ENCODE measurements at regions not wholly inside any gene's neighbourhood (a gene's known extent, or its start where the extent isn't known, plus 50 kb on each side); places are given as distances from the start of the nearest gene placed in this dataset.
A peak's percentile ranks its signal among the peaks of the same experiment; 100 is the strongest.

DNA sequence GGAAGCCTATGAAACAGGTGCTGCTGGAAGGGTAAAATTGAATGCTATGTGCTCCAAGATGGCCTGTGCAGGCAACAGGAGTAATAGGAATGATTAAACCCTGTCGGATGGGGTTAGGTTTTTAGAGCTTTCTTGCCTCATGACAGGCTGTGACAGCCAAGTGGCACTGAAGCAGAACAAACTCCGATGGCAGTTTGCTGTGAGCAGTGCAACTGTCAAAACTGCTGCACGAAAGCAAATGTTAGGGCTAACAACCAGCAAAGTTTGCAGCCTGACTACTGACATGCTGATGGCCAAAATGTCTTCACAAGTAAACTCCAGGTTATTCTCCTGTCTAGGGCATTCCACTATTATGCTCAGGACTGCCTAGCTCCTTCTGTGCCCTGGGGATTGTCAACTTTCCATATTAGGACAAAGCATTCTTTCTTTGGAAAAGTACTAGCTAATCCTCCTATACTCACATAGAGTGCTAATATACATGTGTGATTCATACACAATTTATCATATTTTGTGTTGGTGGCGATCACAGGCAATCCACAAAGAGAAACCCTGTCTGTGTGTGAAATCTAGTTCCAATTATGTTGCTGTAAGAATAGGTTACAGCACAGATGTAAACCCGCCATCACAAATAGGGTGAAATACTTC lies 486.6 kb upstream of the TENM3 start:
- TF ChIP-seq, protein P1, sequence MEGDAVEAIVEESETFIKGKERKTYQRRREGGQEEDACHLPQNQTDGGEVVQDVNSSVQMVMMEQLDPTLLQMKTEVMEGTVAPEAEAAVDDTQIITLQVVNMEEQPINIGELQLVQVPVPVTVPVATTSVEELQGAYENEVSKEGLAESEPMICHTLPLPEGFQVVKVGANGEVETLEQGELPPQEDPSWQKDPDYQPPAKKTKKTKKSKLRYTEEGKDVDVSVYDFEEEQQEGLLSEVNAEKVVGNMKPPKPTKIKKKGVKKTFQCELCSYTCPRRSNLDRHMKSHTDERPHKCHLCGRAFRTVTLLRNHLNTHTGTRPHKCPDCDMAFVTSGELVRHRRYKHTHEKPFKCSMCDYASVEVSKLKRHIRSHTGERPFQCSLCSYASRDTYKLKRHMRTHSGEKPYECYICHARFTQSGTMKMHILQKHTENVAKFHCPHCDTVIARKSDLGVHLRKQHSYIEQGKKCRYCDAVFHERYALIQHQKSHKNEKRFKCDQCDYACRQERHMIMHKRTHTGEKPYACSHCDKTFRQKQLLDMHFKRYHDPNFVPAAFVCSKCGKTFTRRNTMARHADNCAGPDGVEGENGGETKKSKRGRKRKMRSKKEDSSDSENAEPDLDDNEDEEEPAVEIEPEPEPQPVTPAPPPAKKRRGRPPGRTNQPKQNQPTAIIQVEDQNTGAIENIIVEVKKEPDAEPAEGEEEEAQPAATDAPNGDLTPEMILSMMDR (conservative IDR thresholded peaks at IDR 0.05; ENCODE audit: low read depth, low read length): no peak
- no peak overlapping the region for H3K4me3 ChIP-seq (ENCODE audit: low read length)
- peak; percentile 24 for DNase-seq (ENCODE audit: low read depth)

DNA sequence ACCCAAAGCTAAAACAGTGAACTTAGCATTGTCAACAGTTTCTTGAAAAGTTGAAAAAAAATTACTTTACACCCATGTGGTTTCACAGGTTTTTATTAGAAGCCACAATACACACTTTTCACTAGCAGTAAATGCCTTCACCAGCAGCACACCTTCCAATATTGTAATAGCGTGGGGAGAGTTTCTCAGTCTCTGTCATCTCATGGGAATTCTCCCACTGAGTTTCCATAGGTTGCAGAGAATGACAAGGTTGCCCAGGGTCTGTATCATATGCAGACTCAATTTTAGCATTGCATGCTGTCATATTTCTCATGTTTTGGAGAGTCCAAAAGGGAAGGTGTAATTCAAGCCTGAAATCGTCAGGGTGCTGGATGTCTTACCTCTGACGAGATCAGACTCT lies 486.1 kb upstream of the TENM3 start:
- TF ChIP-seq, protein P1 (conservative IDR thresholded peaks at IDR 0.05; ENCODE audit: low read depth, low read length): no peak
- H3K4me3 ChIP-seq (ENCODE audit: low read length): no peak overlapping the region

DNA sequence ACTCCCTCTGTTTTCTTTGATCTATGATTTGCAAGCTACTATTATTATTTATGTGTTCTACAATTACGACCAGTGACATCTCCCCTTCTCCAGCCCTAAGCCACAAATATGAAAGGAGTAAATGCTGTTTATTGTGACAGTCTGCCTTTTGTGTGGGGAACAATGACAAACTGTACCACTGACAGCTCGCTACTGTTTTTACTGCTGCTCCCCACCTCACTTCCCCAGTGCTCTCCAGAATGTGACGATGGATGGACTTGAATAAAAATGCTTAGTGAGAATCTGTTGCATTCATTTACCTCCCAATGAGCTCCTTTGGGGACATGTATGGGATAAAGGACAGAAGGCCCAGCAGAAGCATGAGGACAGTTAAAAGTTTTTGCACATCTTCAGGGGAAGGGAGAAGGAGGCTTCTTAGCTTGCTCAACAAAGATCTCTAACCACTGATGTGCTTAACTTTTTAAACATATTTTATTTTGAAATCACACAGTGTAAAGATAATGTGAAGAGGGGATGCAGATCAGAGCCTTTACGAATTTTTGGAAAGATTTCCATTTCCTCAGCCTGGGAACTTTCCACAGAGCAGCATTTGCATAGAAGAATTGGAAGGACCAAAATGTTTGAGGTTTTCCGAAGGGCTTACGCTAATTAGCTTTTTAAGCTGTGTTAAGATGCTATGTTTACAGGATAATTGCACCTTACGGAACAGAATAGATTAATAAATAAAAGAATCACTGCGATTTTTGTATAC lies 485.1 kb upstream of the TENM3 start:
- TF ChIP-seq, protein P1 (conservative IDR thresholded peaks at IDR 0.05; ENCODE audit: low read depth, low read length): no peak
- no peak for DNase-seq (ENCODE audit: low read depth)
- H3K4me3 ChIP-seq (ENCODE audit: low read length): no peak overlapping the region

More for the DNA sequence above, 486.1 kb upstream of the TENM3 start:
- DNase-seq (ENCODE audit: low read depth): no peak

DNA sequence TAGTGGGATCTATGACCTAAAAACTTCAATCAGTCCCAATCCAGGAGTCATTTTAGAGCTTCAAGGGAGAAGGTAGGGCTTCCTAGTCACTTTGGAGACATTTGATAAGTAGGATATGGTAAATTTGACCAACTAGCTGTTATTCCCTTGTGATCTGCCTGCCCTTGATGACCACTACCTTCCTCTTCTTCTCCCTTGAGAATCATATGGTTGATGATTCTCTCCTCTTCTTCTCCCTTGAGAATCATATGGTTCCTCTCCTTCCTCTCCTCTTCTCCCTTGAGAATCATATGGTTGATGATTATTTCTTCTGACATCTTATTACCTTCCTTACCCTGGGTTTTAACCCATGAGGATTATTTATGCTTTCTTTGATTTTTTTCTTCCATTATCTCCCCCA lies 482.6 kb upstream of the TENM3 start:
- no peak for DNase-seq (ENCODE audit: low read depth)
- H3K4me3 ChIP-seq (ENCODE audit: low read length): no peak overlapping the region
- TF ChIP-seq, protein P1 (conservative IDR thresholded peaks at IDR 0.05; ENCODE audit: low read depth, low read length): no peak

DNA sequence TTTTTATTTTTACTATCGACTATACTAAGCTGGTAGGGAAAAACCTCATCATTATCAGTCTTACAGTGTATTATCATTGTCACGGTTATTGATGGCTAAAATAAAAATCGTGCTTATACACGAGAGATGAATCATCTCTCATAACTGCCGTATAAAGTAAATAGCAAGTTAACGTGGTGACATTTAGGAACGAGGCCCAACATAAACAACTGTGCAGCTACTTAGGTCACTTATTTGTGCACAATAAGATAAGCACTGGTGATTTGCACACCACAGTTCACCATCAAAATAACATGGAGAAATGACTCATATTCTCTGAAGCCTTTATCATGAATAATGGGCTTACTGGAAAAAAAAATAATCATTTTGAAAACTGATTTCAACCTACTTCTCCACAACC lies 482.0 kb upstream of the TENM3 start:
- DNase-seq (ENCODE audit: low read depth): no peak
- TF ChIP-seq, protein P1 (conservative IDR thresholded peaks at IDR 0.05; ENCODE audit: low read depth, low read length): no peak
- H3K4me3 ChIP-seq (ENCODE audit: low read length): no peak overlapping the region

DNA sequence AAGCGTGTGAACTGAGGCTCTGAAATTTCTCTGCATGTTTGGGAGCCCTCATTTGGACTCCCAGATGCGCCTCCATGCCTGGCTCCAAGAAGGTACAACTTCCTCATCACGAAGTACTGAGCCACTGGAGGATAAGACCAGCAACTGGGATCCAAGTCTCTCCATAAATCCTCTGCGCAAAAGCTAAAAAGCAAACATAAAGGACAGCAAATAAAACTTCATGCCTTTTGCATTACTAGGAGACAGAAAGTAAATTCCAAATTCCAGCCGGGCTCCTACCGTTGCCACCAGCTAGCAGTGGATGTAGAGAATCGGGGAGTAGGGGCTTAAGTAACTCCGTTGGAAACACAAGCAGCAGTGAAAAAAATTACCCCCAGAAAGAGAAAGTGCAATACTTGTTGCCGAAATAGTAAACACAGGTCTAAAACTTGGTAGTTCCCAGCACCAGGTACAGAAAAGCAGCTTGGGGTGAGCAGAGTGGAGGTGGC lies 477.1 kb upstream of the TENM3 start:
- no peak overlapping the region for H3K4me3 ChIP-seq (ENCODE audit: low read length)
- TF ChIP-seq, protein P1 (conservative IDR thresholded peaks at IDR 0.05; ENCODE audit: low read depth, low read length): no peak
- DNase-seq (ENCODE audit: low read depth): no peak

DNA sequence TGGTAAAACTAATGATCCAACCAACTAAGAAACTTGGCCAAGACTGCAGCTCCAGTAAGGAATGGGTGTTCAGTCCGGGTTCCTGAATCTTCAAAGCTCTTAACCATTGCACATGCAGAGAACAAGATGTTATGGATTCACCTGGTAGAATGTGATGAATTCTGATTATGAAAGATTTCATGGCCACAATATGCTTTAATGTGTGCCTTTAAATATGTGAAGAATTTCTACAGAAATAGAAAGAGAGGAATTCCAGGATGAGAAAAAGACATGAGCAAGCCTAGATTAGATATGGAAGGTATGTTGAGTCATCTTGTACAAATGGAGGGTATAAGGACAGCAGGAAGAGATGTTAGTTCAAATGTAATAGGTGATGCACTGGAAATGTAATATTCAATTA lies 472.2 kb upstream of the TENM3 start:
- H3K4me3 ChIP-seq (ENCODE audit: low read length): no peak overlapping the region
- TF ChIP-seq, protein P1 (conservative IDR thresholded peaks at IDR 0.05; ENCODE audit: low read depth, low read length): no peak
- DNase-seq (ENCODE audit: low read depth): no peak

Measured in retinal pigment epithelial cell (primary cell).